ENCODE measurements at regions not wholly inside any gene's neighbourhood (a gene's known extent, or its start where the extent isn't known, plus 50 kb on each side); places are given as distances from the start of the nearest gene placed in this dataset.

- TF ChIP-seq CTCF (IDR thresholded peaks at IDR 0.05; ENCODE audit: insufficient read depth, low read length, poor library complexity, severe bottlenecking), result no peak
- TF ChIP-seq EZH2phosphoT487 (conservative IDR thresholded peaks at IDR 0.05; ENCODE audit: low read length), result no peak
Observed at GRCh38 chr15:57867970-57868798, 161.7 kb downstream of the POLR2M start.
